ENCODE measurements at regions not wholly inside any gene's neighbourhood (a gene's known extent, or its start where the extent isn't known, plus 50 kb on each side); places are given as distances from the start of the nearest gene placed in this dataset.

- no peak for DNase-seq
Measured at GRCh38 chr18:72342933-72343332, 201.2 kb downstream of the CBLN2 start.

GRCh38 chr18:72339976-72340375 lies 204.2 kb downstream of the CBLN2 start:
- no peak for DNase-seq

GRCh38 chr18:72336786-72337185 lies 207.4 kb downstream of the CBLN2 start:
- no peak for DNase-seq

DNA sequence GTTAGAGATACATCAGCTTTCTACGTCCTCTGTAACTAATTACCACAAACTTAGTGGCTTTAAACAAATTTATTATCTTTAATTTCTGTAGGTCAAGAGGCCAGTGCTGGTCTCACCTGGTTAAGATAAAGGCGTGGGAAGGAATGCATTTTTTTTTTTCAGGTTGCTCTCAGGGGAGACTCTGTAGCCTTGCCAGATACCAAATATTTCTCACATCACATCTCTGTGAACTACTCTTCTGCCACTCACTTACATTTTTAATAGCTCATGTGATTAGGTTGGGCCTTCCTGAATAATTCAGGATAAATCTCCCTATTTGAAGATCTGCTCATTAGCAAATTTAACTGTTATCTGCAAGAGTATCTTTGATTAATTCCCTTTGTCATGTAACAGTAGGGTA lies 214.6 kb downstream of the CBLN2 start:
- DNase-seq: no peak

GRCh38 chr18:72325307-72325706 lies 218.8 kb downstream of the CBLN2 start:
- DNase-seq: no peak

DNA sequence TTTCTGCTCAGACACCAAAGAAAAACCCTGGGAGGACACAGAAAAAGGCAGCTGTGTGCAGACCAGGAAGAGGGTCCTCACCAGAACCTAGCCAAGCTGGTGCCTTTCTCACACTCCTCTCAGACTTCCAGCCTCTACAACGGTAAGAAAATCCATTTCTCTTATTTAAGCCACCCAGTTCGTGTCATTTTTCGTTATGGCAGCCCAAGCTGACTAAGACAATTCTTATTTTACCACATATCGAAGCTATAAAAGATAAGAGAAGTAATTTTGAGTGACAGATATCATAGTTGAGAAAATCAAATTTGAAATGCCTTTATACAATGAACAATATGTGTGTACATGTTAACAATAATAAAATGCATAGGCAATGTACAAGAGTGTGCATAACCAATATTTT lies 219.5 kb downstream of the CBLN2 start:
- DNase-seq: no peak

- no peak for DNase-seq
Measured at GRCh38 chr18:72316497-72316896, 227.6 kb downstream of the CBLN2 start.

DNA sequence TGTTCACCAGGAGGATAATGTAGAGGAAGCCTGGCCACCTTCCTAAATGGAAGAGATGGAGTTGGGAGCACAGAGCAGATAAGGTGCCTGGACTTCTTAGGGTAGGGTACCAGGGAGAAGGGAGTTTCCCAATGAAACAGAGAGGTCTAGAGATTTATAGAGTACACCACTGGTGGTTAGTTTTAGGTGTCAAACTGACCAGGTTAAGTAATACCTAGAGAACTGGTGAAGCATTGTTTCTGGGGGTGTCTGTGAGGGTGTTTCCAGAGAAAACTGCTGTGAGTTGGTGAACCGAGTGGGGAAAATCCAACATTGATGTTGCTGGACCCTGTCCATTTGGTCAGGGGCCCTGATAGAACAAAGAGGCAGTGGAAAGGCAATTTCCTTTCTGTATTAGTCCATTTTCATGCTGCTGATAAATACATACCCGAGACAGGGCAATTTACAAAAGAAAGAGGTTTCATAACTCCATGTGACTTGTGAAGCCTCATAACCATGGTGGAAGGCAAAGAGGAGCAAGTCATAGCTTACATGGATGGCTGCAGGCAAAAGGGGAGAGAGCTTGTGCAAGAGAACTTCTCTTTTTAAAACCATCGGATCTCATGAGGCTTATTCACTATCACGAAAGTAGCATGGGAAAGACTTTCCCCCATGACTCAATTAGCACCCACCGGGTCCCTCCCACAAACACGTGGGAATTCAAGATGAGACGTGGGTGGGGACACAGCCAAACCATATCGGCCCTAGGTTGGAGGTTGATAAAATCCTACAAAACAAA lies 260.8 kb downstream of the CBLN2 start:
- no peak for DNase-seq

DNA sequence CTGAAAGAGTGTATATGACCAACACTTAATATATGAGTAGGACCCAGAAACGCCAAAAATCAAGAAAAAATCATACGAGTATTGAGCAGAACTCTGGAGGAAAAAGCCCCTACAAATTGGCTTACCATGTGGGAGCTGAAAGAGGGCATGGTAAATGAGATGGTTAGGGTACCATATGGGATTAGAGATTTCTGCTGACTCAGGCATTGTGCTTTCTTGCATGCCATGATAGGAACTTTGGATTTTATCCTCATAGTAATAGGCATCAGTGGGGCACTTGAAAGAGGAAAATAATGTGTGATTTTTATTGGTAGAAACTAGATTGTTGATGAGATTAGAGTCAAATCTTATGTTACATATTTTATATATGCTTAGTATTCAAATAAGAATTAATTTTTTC lies 271.1 kb downstream of the CBLN2 start:
- DNase-seq: no peak

- no peak for DNase-seq
Measured at GRCh38 chr18:72261590-72261989, 282.6 kb downstream of the CBLN2 start.

- no peak for DNase-seq
Measured at GRCh38 chr18:72246076-72246475, 298.1 kb downstream of the CBLN2 start.

- no peak for DNase-seq
Measured at GRCh38 chr18:72235422-72235821, 308.7 kb downstream of the CBLN2 start.

- DNase-seq: no peak
Measured at GRCh38 chr18:72233106-72233505, 311.0 kb downstream of the CBLN2 start.

GRCh38 chr18:72232644-72233043 lies 311.5 kb downstream of the CBLN2 start:
- DNase-seq: no peak

DNA sequence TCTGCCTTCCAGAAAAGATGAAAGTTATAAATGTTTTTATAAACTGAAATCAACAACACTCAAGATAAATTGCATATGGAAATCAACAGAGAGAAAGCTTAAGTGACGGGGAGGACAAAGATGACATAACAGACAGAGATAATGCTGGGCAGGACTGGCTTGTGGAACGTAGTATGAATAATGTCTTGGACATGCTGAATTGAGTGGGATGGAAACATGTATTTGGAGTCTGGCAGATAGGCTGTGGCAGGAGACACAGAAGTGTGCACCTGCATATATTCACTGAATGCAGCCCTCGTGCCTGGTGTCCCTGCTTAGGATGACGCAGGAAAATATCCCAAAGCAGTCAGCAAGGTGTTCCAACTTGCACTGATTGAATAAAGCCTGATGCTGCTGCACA lies 318.2 kb downstream of the CBLN2 start:
- no peak for DNase-seq

DNA sequence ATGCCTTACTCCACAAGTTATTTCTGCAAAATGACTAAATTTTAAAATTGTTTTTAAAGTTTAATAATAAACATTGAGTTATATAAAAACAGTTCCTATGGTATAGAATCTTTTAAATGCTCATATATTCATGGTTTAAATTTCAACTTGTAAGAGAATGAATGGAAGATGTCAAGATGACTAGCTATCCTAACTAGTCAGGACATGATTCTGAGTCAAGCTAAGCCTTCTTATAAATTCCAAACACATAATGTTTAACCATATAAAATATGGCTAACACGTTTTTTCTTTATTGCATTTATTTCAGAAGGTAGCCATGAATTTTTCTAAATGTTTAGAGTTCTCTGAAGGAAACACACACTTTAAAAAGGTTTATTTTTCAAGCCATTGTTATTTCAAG lies 320.4 kb downstream of the CBLN2 start:
- no peak for DNase-seq

DNA sequence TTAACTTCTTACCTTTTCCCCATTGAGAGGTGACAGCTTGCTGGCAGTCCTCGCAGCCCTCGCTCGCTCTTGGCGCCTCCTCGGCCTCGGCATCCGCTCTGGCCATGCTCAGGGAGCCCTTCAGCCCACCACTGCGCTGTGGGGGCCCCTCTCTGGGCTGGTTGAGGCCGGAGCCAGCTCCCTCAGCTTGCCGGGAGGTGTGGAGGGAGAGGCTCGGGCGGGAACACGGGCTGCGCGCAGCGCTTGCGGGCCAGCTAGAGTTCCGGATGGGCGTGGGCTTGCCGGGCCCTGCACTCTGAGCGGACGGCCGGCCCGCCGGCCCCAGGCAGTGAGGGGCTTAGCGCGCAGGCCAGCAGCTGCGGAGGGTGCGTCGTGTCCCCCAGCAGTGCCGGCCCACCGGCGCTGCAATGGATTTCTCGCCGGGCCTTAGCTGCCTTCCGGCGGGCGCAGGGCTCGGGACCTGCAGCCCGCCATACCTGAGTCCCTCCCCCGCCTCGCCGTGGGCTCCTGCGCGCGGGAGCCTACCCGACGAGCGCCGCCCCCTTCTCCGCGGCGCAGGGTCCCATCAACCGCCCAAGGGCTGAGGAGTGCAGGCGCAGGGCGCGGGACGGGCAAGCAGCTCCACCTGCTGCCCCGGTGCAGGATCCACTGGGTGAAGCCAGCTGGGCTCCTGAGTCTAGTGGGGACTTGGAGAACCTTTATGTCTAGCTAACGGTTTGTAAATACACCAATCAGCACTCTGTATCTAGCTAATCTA lies 335.0 kb downstream of the CBLN2 start:
- DNase-seq: no peak

GRCh38 chr18:72207280-72207679 lies 336.9 kb downstream of the CBLN2 start:
- DNase-seq: no peak

DNA sequence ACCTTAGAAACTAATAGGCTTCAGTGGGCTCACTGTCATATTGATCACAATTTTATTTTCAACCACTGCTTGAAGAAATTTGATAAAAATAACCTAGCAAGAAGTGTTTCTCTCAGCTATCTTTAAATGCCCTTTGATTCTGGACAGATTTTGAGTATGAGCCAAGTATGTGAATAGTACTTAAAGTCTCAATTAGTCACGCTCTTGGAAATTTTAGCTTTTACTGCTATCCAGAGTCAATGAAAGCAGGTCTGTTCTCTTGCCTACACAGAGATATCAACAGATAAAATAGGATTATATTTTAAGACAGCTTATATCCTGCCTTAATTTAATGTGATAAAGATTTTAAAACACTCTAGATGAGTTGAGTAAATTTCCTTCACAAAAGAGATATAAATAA lies 337.3 kb downstream of the CBLN2 start:
- no peak for DNase-seq

GRCh38 chr18:72201032-72201431 lies 343.1 kb downstream of the CBLN2 start:
- DNase-seq: no peak

GRCh38 chr18:72197591-72197990 lies 346.6 kb downstream of the CBLN2 start:
- no peak for DNase-seq

- no peak for DNase-seq
Measured at GRCh38 chr18:72194072-72194471, 350.1 kb downstream of the CBLN2 start.

- DNase-seq: no peak
Measured at GRCh38 chr18:72187956-72188355, 356.2 kb downstream of the CBLN2 start.

DNA sequence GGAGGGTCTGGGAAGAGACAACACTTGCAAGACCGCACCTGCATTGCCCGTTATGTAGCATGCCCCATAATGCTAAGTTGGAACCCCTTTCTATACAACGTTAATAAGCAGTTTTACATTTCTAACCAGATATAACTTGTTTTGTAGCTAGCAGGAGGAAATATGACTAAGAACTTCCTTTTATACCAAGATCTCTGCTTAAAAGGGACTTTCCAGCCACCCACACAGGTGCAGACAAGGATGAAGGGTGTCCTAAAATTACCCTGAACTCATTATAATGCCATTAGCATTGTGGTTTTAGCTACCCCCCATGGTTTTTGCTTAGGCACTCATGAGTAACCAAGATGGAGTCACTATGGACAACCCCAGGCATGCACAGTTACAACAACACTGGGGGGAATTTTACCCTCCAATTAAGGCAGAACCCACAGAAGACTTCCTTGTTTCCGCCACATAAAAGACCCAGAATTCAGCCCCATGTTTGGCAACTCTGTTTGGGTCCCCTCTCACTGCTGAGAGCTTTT lies 362.8 kb downstream of the CBLN2 start:
- DNase-seq: no peak
